ENCODE measurements at regions not wholly inside any gene's neighbourhood (a gene's known extent, or its start where the extent isn't known, plus 50 kb on each side); places are given as distances from the start of the nearest gene placed in this dataset.

DNA sequence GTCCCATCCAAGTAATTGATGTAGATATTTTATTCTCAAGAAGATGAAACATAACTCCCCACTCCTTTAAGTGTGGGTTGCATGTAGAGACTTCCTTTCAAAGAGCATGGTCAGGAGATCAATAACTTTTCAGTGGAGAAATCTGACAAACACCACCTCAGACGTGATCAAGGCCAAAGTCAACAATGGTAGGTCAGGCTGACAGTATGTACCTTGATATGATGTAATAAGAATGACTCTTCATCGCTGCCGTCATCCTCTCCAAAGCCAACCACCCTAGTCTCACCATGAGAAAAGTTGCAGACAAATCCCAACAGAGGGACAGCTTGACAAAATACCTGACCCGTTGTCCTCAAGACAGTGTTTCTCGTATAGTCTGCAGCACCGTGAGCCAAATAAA is 67.3 kb upstream of the DHRSX start (continued):
- TF ChIP-seq PRDM4 (tag by site-specific recombination; IDR thresholded peaks at IDR 0.05) (no peak), ZNF274 (IDR thresholded peaks at IDR 0.05; ENCODE audit: low read length) (no peak), ZNF274 (tag by site-specific recombination; IDR thresholded peaks at IDR 0.05; ENCODE audit: borderline replicate concordance) (no peak), PBX3 (CRISPR knock-in tag; IDR thresholded peaks at IDR 0.05) (no peak), MYNN (tag by site-specific recombination; IDR thresholded peaks at IDR 0.05; ENCODE audit: borderline replicate concordance) (no peak), ZNF114 (tag by site-specific recombination; IDR thresholded peaks at IDR 0.05) (no peak), ZNF23 (tag by site-specific recombination; IDR thresholded peaks at IDR 0.05; ENCODE audit: borderline replicate concordance) (no peak), ZNF248 (tag by site-specific recombination; IDR thresholded peaks at IDR 0.05) (no peak), ZNF239 (tag by site-specific recombination; IDR thresholded peaks at IDR 0.05) (no peak), PRDM1 (tag by site-specific recombination; IDR thresholded peaks at IDR 0.05) (no peak), ZEB2 (tag by site-specific recombination; IDR thresholded peaks at IDR 0.05) (no peak)
- TF ChIP-seq, protein P1, sequence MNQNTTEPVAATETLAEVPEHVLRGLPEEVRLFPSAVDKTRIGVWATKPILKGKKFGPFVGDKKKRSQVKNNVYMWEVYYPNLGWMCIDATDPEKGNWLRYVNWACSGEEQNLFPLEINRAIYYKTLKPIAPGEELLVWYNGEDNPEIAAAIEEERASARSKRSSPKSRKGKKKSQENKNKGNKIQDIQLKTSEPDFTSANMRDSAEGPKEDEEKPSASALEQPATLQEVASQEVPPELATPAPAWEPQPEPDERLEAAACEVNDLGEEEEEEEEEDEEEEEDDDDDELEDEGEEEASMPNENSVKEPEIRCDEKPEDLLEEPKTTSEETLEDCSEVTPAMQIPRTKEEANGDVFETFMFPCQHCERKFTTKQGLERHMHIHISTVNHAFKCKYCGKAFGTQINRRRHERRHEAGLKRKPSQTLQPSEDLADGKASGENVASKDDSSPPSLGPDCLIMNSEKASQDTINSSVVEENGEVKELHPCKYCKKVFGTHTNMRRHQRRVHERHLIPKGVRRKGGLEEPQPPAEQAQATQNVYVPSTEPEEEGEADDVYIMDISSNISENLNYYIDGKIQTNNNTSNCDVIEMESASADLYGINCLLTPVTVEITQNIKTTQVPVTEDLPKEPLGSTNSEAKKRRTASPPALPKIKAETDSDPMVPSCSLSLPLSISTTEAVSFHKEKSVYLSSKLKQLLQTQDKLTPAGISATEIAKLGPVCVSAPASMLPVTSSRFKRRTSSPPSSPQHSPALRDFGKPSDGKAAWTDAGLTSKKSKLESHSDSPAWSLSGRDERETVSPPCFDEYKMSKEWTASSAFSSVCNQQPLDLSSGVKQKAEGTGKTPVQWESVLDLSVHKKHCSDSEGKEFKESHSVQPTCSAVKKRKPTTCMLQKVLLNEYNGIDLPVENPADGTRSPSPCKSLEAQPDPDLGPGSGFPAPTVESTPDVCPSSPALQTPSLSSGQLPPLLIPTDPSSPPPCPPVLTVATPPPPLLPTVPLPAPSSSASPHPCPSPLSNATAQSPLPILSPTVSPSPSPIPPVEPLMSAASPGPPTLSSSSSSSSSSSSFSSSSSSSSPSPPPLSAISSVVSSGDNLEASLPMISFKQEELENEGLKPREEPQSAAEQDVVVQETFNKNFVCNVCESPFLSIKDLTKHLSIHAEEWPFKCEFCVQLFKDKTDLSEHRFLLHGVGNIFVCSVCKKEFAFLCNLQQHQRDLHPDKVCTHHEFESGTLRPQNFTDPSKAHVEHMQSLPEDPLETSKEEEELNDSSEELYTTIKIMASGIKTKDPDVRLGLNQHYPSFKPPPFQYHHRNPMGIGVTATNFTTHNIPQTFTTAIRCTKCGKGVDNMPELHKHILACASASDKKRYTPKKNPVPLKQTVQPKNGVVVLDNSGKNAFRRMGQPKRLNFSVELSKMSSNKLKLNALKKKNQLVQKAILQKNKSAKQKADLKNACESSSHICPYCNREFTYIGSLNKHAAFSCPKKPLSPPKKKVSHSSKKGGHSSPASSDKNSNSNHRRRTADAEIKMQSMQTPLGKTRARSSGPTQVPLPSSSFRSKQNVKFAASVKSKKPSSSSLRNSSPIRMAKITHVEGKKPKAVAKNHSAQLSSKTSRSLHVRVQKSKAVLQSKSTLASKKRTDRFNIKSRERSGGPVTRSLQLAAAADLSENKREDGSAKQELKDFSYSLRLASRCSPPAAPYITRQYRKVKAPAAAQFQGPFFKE (tag by site-specific recombination; IDR thresholded peaks at IDR 0.05; ENCODE audit: borderline replicate concordance) = no peak

GRCh38 chrX:2566055-2566454 is 65.3 kb upstream of the DHRSX start:
- Histone ChIP-seq H3K27ac (ENCODE audit: extremely low read depth, low read depth, low read length) (no peak overlapping the region), H3K4me3 (ENCODE audit: low read depth, low read length) (no peak overlapping the region), H3K9me3 (ENCODE audit: control insufficient read depth, insufficient read depth, low read depth, low read length) (peaks cover 2% of the 10 kb centered on the region; the same call in 1 of the 2 replicates), H3K4me1 (ENCODE audit: control insufficient read depth, insufficient read depth, low read length) (peaks cover 3% of the 10 kb centered on the region; the same call in 1 of the 2 replicates), H3K36me3 (ENCODE audit: control insufficient read depth in 2 of 2, insufficient read depth in 1 of 2, low read length in 2 of 2) (no peaks in the 10 kb centered on the region)
- POLR2A ChIA-PET = no interaction called here
- TF ChIP-seq ZNF121 (tag by site-specific recombination; IDR thresholded peaks at IDR 0.05) (no peak), MEIS1 (CRISPR knock-in tag; IDR thresholded peaks at IDR 0.05; ENCODE audit: borderline replicate concordance) (0 out of 2 replicates have a peak, but pooled peaks have one; percentile 41), ZBTB20 (tag by site-specific recombination; IDR thresholded peaks at IDR 0.05) (peak; percentile 53; the same call in 1 of the 2 replicates)
- TF ChIP-seq, protein P2, sequence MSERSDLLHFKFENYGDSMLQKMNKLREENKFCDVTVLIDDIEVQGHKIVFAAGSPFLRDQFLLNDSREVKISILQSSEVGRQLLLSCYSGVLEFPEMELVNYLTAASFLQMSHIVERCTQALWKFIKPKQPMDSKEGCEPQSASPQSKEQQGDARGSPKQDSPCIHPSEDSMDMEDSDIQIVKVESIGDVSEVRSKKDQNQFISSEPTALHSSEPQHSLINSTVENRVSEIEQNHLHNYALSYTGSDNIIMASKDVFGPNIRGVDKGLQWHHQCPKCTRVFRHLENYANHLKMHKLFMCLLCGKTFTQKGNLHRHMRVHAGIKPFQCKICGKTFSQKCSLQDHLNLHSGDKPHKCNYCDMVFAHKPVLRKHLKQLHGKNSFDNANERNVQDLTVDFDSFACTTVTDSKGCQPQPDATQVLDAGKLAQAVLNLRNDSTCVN (tag by site-specific recombination; optimal IDR thresholded peaks at IDR 0.05) = no peak
- TF ChIP-seq, protein P3, sequence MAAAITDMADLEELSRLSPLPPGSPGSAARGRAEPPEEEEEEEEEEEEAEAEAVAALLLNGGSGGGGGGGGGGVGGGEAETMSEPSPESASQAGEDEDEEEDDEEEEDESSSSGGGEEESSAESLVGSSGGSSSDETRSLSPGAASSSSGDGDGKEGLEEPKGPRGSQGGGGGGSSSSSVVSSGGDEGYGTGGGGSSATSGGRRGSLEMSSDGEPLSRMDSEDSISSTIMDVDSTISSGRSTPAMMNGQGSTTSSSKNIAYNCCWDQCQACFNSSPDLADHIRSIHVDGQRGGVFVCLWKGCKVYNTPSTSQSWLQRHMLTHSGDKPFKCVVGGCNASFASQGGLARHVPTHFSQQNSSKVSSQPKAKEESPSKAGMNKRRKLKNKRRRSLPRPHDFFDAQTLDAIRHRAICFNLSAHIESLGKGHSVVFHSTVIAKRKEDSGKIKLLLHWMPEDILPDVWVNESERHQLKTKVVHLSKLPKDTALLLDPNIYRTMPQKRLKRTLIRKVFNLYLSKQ (tag by site-specific recombination; IDR thresholded peaks at IDR 0.05; ENCODE audit: borderline replicate concordance) = no peak
- CTCF ChIA-PET = no interaction called here

All from HEK293 (cell line).